HCT116 (cell line): ENCODE measurements at regions not wholly inside any gene's neighbourhood (a gene's known extent, or its start where the extent isn't known, plus 50 kb on each side); places are given as distances from the start of the nearest gene placed in this dataset.

Experiments used
- ATAC-seq: fragments of 200-7000 bp; cut with Tn5 transposase; 2 replicates; pipeline ENCODE4 v1.9.1; 2020; ENCODE audit warnings: mild to moderate bottlenecking, moderate library complexity
- BruUV-seq: library from RNA; stranded (reverse); fragments of 400-500 nt; replicated peaks from 2 replicates; lab custom pipeline; 2021; lab: Mats Ljungman, UMichigan
- CTCF ChIA-PET: fragments of 300-600 bp; sonication (Branson Sonifier 250); formaldehyde crosslinking; loops from one replicate; lab custom pipeline; 2021; ENCODE audit warnings: antibody characterized with exemption; lab: Charles Lee
- POLR2A ChIA-PET: fragments of 300-600, 350-600 bp; sonication (Branson Sonifier 250); formaldehyde crosslinking; loops from one replicate; lab custom pipeline; 2021; ENCODE audit warnings: antibody characterized with exemption; lab: Charles Lee
- RAD21 ChIA-PET, 2 experiments: fragments of 300-600 bp; sonication (Branson Sonifier 250); formaldehyde crosslinking; loops; one replicate each; lab custom pipeline; 2023; ENCODE audit warnings: low total read pairs in 2 of 2; ENCODE audit not compliant: uncharacterized antibody in 2 of 2, unreplicated experiment in 2 of 2, low non-redundant PET in 1 of 2; lab: Charles Lee
- DNase-seq: peaks from one replicate; pipeline ENCODE4 v3.0.0-alpha.2; 2010; ENCODE audit warnings: low read depth, low spot score
- H2AFZ ChIP-seq: fragments of 200-600 bp; shearing (Covaris generic), sonication (generic); 2 replicates; pipeline ENCODE4 v1.6.1; 2017; ENCODE audit warnings: low read depth, mixed run types, mixed read lengths, antibody characterized with exemption, low read length; ENCODE audit not compliant: poor library complexity, severe bottlenecking
- H3K27ac ChIP-seq: 2 replicates; pipeline ENCODE4 v1.5.1; 2012; ENCODE audit warnings: low read depth, low read length
- H3K27me3 ChIP-seq: fragments of 200-600 bp; sonication (generic); 2 replicates; pipeline ENCODE4 v1.6.1; 2016; ENCODE audit warnings: mixed run types, low read length, mixed read lengths; ENCODE audit not compliant: insufficient read depth
- H3K36me3 ChIP-seq, 2 experiments: fragments of 200-500 bp in 1 of 2; fragments of 200-600 bp in 1 of 2; sonication (Bioruptor generic) in 1 of 2; sonication (generic) in 1 of 2; 2 replicates each; pipeline versions ENCODE4 v1.5.1 to v1.6.1; 2014 to 2016; ENCODE audit warnings: low read length in 2 of 2, inconsistent platforms in 1 of 2, mixed read lengths in 1 of 2, mixed run types in 1 of 2; ENCODE audit not compliant: insufficient read depth in 2 of 2, control insufficient read depth in 1 of 2
- H3K4me1 ChIP-seq, 2 experiments: fragments of 200-600 bp in 1 of 2; sonication (generic) in 1 of 2; 2 replicates each; pipeline versions ENCODE4 v1.5.1 to v1.6.1; 2012 to 2017; ENCODE audit warnings: low read length in 2 of 2, inconsistent platforms in 1 of 2, mild to moderate bottlenecking in 1 of 2, mixed read lengths in 1 of 2, mixed run types in 1 of 2, moderate library complexity in 1 of 2; ENCODE audit not compliant: insufficient read depth in 2 of 2, control insufficient read depth in 1 of 2
- H3K4me2 ChIP-seq: fragments of 200-600 bp; sonication (generic); 2 replicates; pipeline ENCODE4 v1.6.1; 2017; ENCODE audit warnings: mixed run types, low read length, mixed read lengths
- H3K4me3 ChIP-seq, 2 experiments: fragments of 200-600 bp in 1 of 2; sonication (generic) in 1 of 2; replicated peaks in 1 of 2; 2 replicates each; pipeline ENCODE4 v1.5.1; 2011 to 2016; ENCODE audit warnings: low read length in 2 of 2, control low read depth in 1 of 2, low read depth in 1 of 2, mild to moderate bottlenecking in 1 of 2, mixed read lengths in 1 of 2, mixed run types in 1 of 2
- H3K79me2 ChIP-seq: fragments of 200-600 bp; sonication (generic); 2 replicates; pipeline ENCODE4 v1.6.1; 2017; ENCODE audit warnings: mild to moderate bottlenecking, mixed run types, low read length, moderate library complexity, mixed read lengths; ENCODE audit not compliant: insufficient read depth
- H3K9ac ChIP-seq: fragments of 200-600 bp; sonication (generic); 2 replicates; pipeline ENCODE4 v1.6.1; 2016; ENCODE audit warnings: low read length, mixed read lengths
- H3K9me2 ChIP-seq: fragments of 200-600 bp; sonication (generic), shearing (Covaris generic); 2 replicates; pipeline ENCODE4 v1.6.1; 2017; ENCODE audit warnings: mixed run types, mild to moderate bottlenecking, moderate library complexity; ENCODE audit not compliant: insufficient read depth
- H3K9me3 ChIP-seq, 2 experiments: fragments of 200-500 bp in 1 of 2; fragments of 200-600 bp in 1 of 2; sonication (Bioruptor generic) in 1 of 2; sonication (generic) in 1 of 2; 2 replicates each; pipeline ENCODE4 v1.6.1; 2014 to 2017; ENCODE audit warnings: low read length in 2 of 2, mixed read lengths in 2 of 2, inconsistent platforms in 1 of 2, low read depth in 1 of 2, mild to moderate bottlenecking in 1 of 2, mixed run types in 1 of 2, moderate library complexity in 1 of 2; ENCODE audit not compliant: control insufficient read depth in 1 of 2, insufficient read depth in 1 of 2
- H4K20me1 ChIP-seq: fragments of 200-600 bp; sonication (generic), shearing (Covaris generic); 2 replicates; pipeline ENCODE4 v1.6.1; 2017; ENCODE audit warnings: mixed run types, mild to moderate bottlenecking, moderate library complexity; ENCODE audit not compliant: insufficient read depth
- CEBPB ChIP-seq: IDR thresholded peaks from 2 replicates; pipeline ENCODE4 v1.6.1; 2012; ENCODE audit warnings: low read depth
- EZH2phosphoT487 ChIP-seq: fragments of 200-600 bp; IDR thresholded peaks from 2 replicates; pipeline ENCODE4 v1.6.1; 2018; ENCODE audit warnings: antibody characterized with exemption, borderline replicate concordance
- FOSL1 ChIP-seq: IDR thresholded peaks from 2 replicates; pipeline ENCODE4 v1.6.1; 2012; ENCODE audit warnings: low read depth
- RAD21 ChIP-seq: IDR thresholded peaks from 2 replicates; pipeline ENCODE4 v1.6.1; 2012; ENCODE audit warnings: low read depth, mild to moderate bottlenecking
- SIN3A ChIP-seq: IDR thresholded peaks from 2 replicates; pipeline ENCODE4 v1.6.1; 2012; ENCODE audit warnings: low read depth
- ZNF274 ChIP-seq: fragments of 200-500 bp; sonication (Bioruptor generic); IDR thresholded peaks from 2 replicates; pipeline ENCODE4 v1.6.1; 2014; ENCODE audit warnings: mild to moderate bottlenecking, low read depth, low read length, inconsistent platforms
- intact Hi-C: fragments of 100-400 bp; cut with micrococcal nuclease; formaldehyde crosslinking; loops from 2 replicates; pipeline ENCODE4 v1.10.0; 2022
- TF ChIP-seq, protein P1 (sequence below): IDR thresholded peaks from 2 replicates; pipeline ENCODE4 v1.6.1; 2012
- TF ChIP-seq, protein P2 (sequence below): IDR thresholded peaks from 2 replicates; pipeline ENCODE4 v1.6.1; 2012
- TF ChIP-seq, protein P3 (sequence below): IDR thresholded peaks from 2 replicates; pipeline ENCODE4 v1.6.1; 2012; ENCODE audit warnings: low read depth

DNA sequence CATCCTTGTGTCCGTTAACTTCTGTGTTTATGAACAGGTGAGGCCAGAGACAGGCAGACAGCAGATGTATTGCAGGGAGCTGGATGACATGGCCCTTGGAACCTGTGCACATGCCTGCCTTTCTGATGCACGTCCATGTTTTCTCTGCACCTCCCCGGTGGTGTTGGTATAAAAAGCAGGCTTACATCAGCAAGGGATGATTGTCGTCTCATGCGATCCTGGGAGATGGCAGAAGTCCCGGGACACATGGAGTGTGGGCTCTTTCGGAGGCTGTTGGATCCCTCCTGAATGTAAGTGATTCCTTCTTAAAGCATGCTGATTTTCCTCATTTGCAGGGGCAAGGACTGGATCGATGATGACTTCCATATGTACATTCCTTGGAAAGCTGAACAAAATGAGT lies 134.8 kb downstream of the SNRPN start:
- no peak overlapping the region for H2AFZ ChIP-seq
- H3K9ac ChIP-seq, result no peak overlapping the region
- BruUV-seq, result no TSS peak
- no peaks in the 10 kb centered on the region for H3K36me3 ChIP-seq
- no peak overlapping the region for H3K4me3 ChIP-seq
- H3K4me1 ChIP-seq, result no peaks in the 10 kb centered on the region
- intact Hi-C loops, result no loop called here
- H3K9me2 ChIP-seq, result no peaks in the 10 kb centered on the region
- DNase-seq, result no peak
- TF ChIP-seq SIN3A (no peak), FOSL1 (no peak), CEBPB (no peak), EZH2phosphoT487 (no peak)
- TF ChIP-seq, protein P1, sequence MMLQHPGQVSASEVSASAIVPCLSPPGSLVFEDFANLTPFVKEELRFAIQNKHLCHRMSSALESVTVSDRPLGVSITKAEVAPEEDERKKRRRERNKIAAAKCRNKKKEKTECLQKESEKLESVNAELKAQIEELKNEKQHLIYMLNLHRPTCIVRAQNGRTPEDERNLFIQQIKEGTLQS, result no peak
- TF ChIP-seq, all 23 proteins: peak for 0
- RAD21 ChIA-PET, result no interaction called here
- no peaks in the 10 kb centered on the region for H3K27me3 ChIP-seq
- CTCF ChIA-PET, result no interaction called here
- POLR2A ChIA-PET, result no interaction called here
- H3K4me2 ChIP-seq, result no peak overlapping the region
- ATAC-seq, result no peak
- peaks cover 13 to 71% of the 10 kb centered on the region in 2 experiments; a peak in 2 of 4 replicates for H3K9me3 ChIP-seq
- no peaks in the 10 kb centered on the region for H4K20me1 ChIP-seq
- no peaks in the 10 kb centered on the region for H3K79me2 ChIP-seq
- no peak overlapping the region for H3K27ac ChIP-seq

DNA sequence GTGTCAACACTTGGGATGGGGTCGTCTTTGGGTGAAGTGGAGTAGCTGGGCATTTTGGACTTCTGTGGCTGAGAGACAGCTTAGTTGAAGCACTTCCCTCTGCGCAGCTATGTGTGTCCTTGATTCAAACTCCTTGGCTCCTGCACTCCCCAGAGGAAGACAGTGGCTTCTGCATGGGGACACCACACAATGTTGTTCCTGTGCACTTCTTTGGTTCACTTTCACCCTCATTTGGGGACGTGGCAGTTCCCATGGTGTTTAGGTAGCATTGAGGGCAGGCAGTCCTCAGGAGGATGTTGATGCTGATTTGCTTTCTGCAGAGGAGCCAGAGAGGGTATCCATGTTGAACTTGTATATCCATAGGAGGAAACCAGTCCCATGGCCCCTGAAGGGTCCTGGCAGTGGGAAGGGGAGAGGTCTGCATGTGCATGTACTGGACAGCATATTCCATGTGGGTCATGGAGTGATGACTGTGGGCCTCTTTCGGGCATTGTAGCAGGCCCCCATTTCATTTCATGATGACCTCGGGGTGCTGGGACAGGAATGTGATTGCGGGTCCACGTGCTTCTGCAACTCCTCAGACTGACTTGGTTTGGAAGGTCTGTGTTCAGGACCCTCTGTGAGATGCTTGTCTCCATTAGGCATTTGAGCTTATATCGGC lies 135.4 kb downstream of the SNRPN start:
- Histone ChIP-seq H2AFZ (no peak overlapping the region), H3K4me2 (no peak overlapping the region), H3K4me3 (no peak overlapping the region), H4K20me1 (no peaks in the 10 kb centered on the region), H3K36me3 (no peaks in the 10 kb centered on the region), H3K4me1 (no peaks in the 10 kb centered on the region), H3K9me3 (peaks cover 13 to 71% of the 10 kb centered on the region in 2 experiments; a peak in 2 of 4 replicates), H3K79me2 (no peaks in the 10 kb centered on the region), H3K9ac (no peak overlapping the region), H3K27ac (no peak overlapping the region), H3K27me3 (no peaks in the 10 kb centered on the region), H3K9me2 (no peaks in the 10 kb centered on the region)
- ChIA-PET CTCF (no interaction called here), POLR2A (no interaction called here), RAD21 (no interaction called here)
- intact Hi-C loops, result no loop called here
- no peak for DNase-seq
- BruUV-seq, result no TSS peak
- no peak for TF ChIP-seq RAD21
- TF ChIP-seq CEBPB, result no peak
- TF ChIP-seq, protein P2, sequence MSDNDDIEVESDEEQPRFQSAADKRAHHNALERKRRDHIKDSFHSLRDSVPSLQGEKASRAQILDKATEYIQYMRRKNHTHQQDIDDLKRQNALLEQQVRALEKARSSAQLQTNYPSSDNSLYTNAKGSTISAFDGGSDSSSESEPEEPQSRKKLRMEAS, result no peak
- TF ChIP-seq, protein P3, sequence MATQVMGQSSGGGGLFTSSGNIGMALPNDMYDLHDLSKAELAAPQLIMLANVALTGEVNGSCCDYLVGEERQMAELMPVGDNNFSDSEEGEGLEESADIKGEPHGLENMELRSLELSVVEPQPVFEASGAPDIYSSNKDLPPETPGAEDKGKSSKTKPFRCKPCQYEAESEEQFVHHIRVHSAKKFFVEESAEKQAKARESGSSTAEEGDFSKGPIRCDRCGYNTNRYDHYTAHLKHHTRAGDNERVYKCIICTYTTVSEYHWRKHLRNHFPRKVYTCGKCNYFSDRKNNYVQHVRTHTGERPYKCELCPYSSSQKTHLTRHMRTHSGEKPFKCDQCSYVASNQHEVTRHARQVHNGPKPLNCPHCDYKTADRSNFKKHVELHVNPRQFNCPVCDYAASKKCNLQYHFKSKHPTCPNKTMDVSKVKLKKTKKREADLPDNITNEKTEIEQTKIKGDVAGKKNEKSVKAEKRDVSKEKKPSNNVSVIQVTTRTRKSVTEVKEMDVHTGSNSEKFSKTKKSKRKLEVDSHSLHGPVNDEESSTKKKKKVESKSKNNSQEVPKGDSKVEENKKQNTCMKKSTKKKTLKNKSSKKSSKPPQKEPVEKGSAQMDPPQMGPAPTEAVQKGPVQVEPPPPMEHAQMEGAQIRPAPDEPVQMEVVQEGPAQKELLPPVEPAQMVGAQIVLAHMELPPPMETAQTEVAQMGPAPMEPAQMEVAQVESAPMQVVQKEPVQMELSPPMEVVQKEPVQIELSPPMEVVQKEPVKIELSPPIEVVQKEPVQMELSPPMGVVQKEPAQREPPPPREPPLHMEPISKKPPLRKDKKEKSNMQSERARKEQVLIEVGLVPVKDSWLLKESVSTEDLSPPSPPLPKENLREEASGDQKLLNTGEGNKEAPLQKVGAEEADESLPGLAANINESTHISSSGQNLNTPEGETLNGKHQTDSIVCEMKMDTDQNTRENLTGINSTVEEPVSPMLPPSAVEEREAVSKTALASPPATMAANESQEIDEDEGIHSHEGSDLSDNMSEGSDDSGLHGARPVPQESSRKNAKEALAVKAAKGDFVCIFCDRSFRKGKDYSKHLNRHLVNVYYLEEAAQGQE, result no peak
- TF ChIP-seq FOSL1, result no peak
- TF ChIP-seq ZNF274, result no peak
- ATAC-seq, result no peak
